ENCODE measurements at regions not wholly inside any gene's neighbourhood (a gene's known extent, or its start where the extent isn't known, plus 50 kb on each side); places are given as distances from the start of the nearest gene placed in this dataset.

DNA sequence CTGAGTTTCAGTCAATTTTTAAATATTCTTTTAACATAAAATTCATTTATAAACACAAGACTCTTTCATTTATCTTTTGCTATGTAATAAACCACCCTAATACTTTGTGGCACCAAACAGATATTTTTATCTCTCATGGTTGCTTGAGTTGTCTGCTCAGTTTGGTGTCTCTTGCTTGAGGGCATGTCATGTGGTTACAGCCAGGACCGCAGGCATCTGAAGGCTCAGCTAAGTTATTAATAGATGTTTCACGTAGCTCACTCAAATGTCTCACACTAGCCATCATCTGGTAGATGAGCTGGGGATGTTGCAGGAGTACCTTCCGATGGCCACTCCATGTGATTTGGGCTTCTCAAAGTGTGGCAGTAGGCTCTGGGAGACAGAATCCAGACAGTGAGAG is 597.8 kb downstream of the ETNK1 start:
- TF ChIP-seq ZNF416 (CRISPR knock-in tag; IDR thresholded peaks at IDR 0.05) = no peak
- TF ChIP-seq, protein P1, sequence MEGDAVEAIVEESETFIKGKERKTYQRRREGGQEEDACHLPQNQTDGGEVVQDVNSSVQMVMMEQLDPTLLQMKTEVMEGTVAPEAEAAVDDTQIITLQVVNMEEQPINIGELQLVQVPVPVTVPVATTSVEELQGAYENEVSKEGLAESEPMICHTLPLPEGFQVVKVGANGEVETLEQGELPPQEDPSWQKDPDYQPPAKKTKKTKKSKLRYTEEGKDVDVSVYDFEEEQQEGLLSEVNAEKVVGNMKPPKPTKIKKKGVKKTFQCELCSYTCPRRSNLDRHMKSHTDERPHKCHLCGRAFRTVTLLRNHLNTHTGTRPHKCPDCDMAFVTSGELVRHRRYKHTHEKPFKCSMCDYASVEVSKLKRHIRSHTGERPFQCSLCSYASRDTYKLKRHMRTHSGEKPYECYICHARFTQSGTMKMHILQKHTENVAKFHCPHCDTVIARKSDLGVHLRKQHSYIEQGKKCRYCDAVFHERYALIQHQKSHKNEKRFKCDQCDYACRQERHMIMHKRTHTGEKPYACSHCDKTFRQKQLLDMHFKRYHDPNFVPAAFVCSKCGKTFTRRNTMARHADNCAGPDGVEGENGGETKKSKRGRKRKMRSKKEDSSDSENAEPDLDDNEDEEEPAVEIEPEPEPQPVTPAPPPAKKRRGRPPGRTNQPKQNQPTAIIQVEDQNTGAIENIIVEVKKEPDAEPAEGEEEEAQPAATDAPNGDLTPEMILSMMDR (IDR thresholded peaks at IDR 0.05) = no peak
- TF ChIP-seq TCF7 (CRISPR knock-in tag; IDR thresholded peaks at IDR 0.05; ENCODE audit: low read depth) = no peak
- no peak for TF ChIP-seq JUN (CRISPR knock-in tag; IDR thresholded peaks at IDR 0.05)
- TF ChIP-seq, protein P2, sequence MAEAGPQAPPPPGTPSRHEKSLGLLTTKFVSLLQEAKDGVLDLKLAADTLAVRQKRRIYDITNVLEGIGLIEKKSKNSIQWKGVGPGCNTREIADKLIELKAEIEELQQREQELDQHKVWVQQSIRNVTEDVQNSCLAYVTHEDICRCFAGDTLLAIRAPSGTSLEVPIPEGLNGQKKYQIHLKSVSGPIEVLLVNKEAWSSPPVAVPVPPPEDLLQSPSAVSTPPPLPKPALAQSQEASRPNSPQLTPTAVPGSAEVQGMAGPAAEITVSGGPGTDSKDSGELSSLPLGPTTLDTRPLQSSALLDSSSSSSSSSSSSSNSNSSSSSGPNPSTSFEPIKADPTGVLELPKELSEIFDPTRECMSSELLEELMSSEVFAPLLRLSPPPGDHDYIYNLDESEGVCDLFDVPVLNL (CRISPR knock-in tag; IDR thresholded peaks at IDR 0.05; ENCODE audit: borderline replicate concordance, low read depth) = no peak
- TF ChIP-seq, protein P3, sequence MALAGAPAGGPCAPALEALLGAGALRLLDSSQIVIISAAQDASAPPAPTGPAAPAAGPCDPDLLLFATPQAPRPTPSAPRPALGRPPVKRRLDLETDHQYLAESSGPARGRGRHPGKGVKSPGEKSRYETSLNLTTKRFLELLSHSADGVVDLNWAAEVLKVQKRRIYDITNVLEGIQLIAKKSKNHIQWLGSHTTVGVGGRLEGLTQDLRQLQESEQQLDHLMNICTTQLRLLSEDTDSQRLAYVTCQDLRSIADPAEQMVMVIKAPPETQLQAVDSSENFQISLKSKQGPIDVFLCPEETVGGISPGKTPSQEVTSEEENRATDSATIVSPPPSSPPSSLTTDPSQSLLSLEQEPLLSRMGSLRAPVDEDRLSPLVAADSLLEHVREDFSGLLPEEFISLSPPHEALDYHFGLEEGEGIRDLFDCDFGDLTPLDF (CRISPR knock-in tag; IDR thresholded peaks at IDR 0.05) = no peak
